Liver (tissue), 7 donors: ENCODE measurements at regions not wholly inside any gene's neighbourhood (a gene's known extent, or its start where the extent isn't known, plus 50 kb on each side); places are given as distances from the start of the nearest gene placed in this dataset.

Experiments used
- DNase-seq: peaks from one replicate; pipeline ENCODE4 v3.0.0-alpha.2; 2017; ENCODE audit warnings: low spot score
- H3K27ac ChIP-seq, 2 donors: one replicate each; pipeline ENCODE4 v1.7.0; 2013; ENCODE audit warnings: inconsistent platforms in 2 of 2, low read length in 2 of 2, control low read depth in 1 of 2, low read depth in 1 of 2, mild to moderate bottlenecking in 1 of 2
- H3K27me3 ChIP-seq, 4 donors: one replicate each; pipeline versions ENCODE4 v1.6.1 to v1.7.0; 2013; ENCODE audit warnings: low read length in 3 of 4, inconsistent platforms in 1 of 4, mild to moderate bottlenecking in 1 of 4, moderate library complexity in 1 of 4; ENCODE audit not compliant: control insufficient read depth in 4 of 4, insufficient read depth in 4 of 4
- H3K36me3 ChIP-seq, 4 donors: one replicate each; pipeline versions ENCODE4 v1.6.1 to v1.7.0; 2013; ENCODE audit warnings: low read length in 3 of 4, mild to moderate bottlenecking in 3 of 4, low read depth in 1 of 4, moderate library complexity in 1 of 4; ENCODE audit not compliant: control insufficient read depth in 4 of 4, insufficient read depth in 3 of 4
- H3K4me1 ChIP-seq, 4 donors: one replicate each; pipeline versions ENCODE4 v1.6.1 to v1.7.0; 2013; ENCODE audit warnings: low read length in 3 of 4, mild to moderate bottlenecking in 3 of 4, moderate library complexity in 1 of 4; ENCODE audit not compliant: control insufficient read depth in 4 of 4, insufficient read depth in 4 of 4
- H3K4me3 ChIP-seq, 3 donors: one replicate each; pipeline versions ENCODE4 v1.6.1 to v1.7.0; 2013; ENCODE audit warnings: low read length in 3 of 3, control low read depth in 1 of 3, low read depth in 1 of 3, mild to moderate bottlenecking in 1 of 3
- H3K9ac ChIP-seq, 2 donors: one replicate each; pipeline ENCODE4 v1.7.0; 2013; ENCODE audit warnings: low read length in 2 of 2, mild to moderate bottlenecking in 2 of 2, moderate library complexity in 2 of 2, control low read depth in 1 of 2, low read depth in 1 of 2
- H3K9me3 ChIP-seq, 4 donors: one replicate each; pipeline versions ENCODE4 v1.6.1 to v1.7.0; 2013; ENCODE audit warnings: low read length in 3 of 4; ENCODE audit not compliant: control insufficient read depth in 4 of 4
- ATF3 ChIP-seq: IDR thresholded peaks from 2 replicates; pipeline ENCODE4 v1.6.1; 2016; ENCODE audit warnings: antibody characterized with exemption
- EGR1 ChIP-seq, 2 donors: IDR thresholded peaks; 2 replicates each; pipeline ENCODE4 v1.6.1; 2016 to 2018; ENCODE audit warnings: antibody characterized with exemption in 2 of 2, low read depth in 2 of 2
- FOXA1 ChIP-seq: IDR thresholded peaks from 2 replicates; pipeline ENCODE4 v1.6.1; 2016; ENCODE audit warnings: antibody characterized with exemption
- FOXA2 ChIP-seq: IDR thresholded peaks from 2 replicates; pipeline ENCODE4 v1.6.1; 2016; ENCODE audit warnings: antibody characterized with exemption
- GABPA ChIP-seq, 2 donors: IDR thresholded peaks in 1 of 2; conservative IDR thresholded peaks in 1 of 2; 2 replicates each; pipeline ENCODE4 v1.6.1; 2016; ENCODE audit warnings: antibody characterized with exemption in 2 of 2, mild to moderate bottlenecking in 1 of 2, moderate library complexity in 1 of 2
- HNF4A ChIP-seq, 2 donors: conservative IDR thresholded peaks; 2 replicates each; pipeline ENCODE4 v1.6.1; 2016; ENCODE audit warnings: antibody characterized with exemption in 2 of 2, mild to moderate bottlenecking in 2 of 2
- MAX ChIP-seq: IDR thresholded peaks from 2 replicates; pipeline ENCODE4 v1.6.1; 2016; ENCODE audit warnings: antibody characterized with exemption
- NR2F2 ChIP-seq: IDR thresholded peaks from 2 replicates; pipeline ENCODE4 v1.6.1; 2016; ENCODE audit warnings: antibody characterized with exemption
- RAD21 ChIP-seq, 2 donors: IDR thresholded peaks; 2 replicates each; pipeline ENCODE4 v1.6.1; 2016; ENCODE audit warnings: antibody characterized with exemption in 2 of 2, mild to moderate bottlenecking in 2 of 2
- REST ChIP-seq: IDR thresholded peaks from 2 replicates; pipeline ENCODE4 v1.6.1; 2016; ENCODE audit warnings: antibody characterized with exemption, mild to moderate bottlenecking
- RXRA ChIP-seq, 2 donors: IDR thresholded peaks; 2 replicates each; pipeline ENCODE4 v1.6.1; 2017 to 2018; ENCODE audit warnings: antibody characterized with exemption in 2 of 2, mild to moderate bottlenecking in 1 of 2
- SP1 ChIP-seq: IDR thresholded peaks from 2 replicates; pipeline ENCODE4 v1.6.1; 2018; ENCODE audit warnings: antibody characterized with exemption, mild to moderate bottlenecking
- TAF1 ChIP-seq: conservative IDR thresholded peaks from 2 replicates; pipeline ENCODE4 v1.6.1; 2016; ENCODE audit warnings: antibody characterized with exemption, mild to moderate bottlenecking
- YY1 ChIP-seq: IDR thresholded peaks from 2 replicates; pipeline ENCODE4 v1.6.1; 2016; ENCODE audit warnings: antibody characterized with exemption, mild to moderate bottlenecking
- ZBTB33 ChIP-seq: IDR thresholded peaks from 2 replicates; pipeline ENCODE4 v1.6.1; 2016; ENCODE audit warnings: antibody characterized with exemption
- WGBS: extraction: QIAGEN DNeasy Blood & Tissue Kit; methylation state at CpG from one replicate; pipeline ENCODE4 v1.1.7; 2013; 5-methylcytosine and 5-hydroxymethylcytosine counted together
- donor health status: healthy.
- donor health status: healthy.
- donor health status: healthy.
- donor health status: healthy.

- no peak overlapping the region for H3K4me3 ChIP-seq
- no peaks in the 10 kb centered on the region for H3K9me3 ChIP-seq
- 73% methylated on average over 9 of the region's 9 CpGs for WGBS
- no peak for DNase-seq
- no peaks in the 10 kb centered on the region for H3K4me1 ChIP-seq
- H3K27ac ChIP-seq = no peak overlapping the region
- peaks cover 0 to 3% (median 0%) of the 10 kb centered on the region in 4 donors for H3K27me3 ChIP-seq
- H3K9ac ChIP-seq = no peak overlapping the region
- TF ChIP-seq NR2F2 (no peak), FOXA1 (no peak), REST (no peak), GABPA (IDR thresholded peaks at IDR 0.05 in 1 of 2, conservative IDR thresholded peaks at IDR 0.05 in 1 of 2) (no peak), EGR1 (IDR thresholded peaks at IDR 0.05; ENCODE audit: low read depth in 2 of 2) (no peak), TAF1 (no peak), RAD21 (IDR thresholded peaks at IDR 0.05) (no peak), RXRA (IDR thresholded peaks at IDR 0.05) (no peak), YY1 (no peak), SP1 (no peak), ATF3 (no peak), FOXA2 (no peak), ZBTB33 (no peak)
- no peaks in the 10 kb centered on the region for H3K36me3 ChIP-seq
These were observed 1082.5 kb downstream of the BCL11B start for GRCh38 chr14:98189511-98189910.

GRCh38 chr14:98189944-98190343, 1082.1 kb downstream of the BCL11B start:
- Histone ChIP-seq H3K27ac (peak overlapping the region in 1 of 2 donors; percentile 19), H3K36me3 (no peaks in the 10 kb centered on the region), H3K27me3 (peaks cover 0 to 3% (median 0%) of the 10 kb centered on the region in 4 donors), H3K4me3 (no peak overlapping the region), H3K4me1 (no peaks in the 10 kb centered on the region), H3K9ac (no peak overlapping the region), H3K9me3 (no peaks in the 10 kb centered on the region)
- no peak for TF ChIP-seq EGR1 (IDR thresholded peaks at IDR 0.05; ENCODE audit: low read depth in 2 of 2)
- TF ChIP-seq FOXA2 = no peak
- no peak for TF ChIP-seq GABPA (IDR thresholded peaks at IDR 0.05 in 1 of 2, conservative IDR thresholded peaks at IDR 0.05 in 1 of 2)
- no peak for TF ChIP-seq YY1
- no peak for DNase-seq
- 93% methylated on average over 1 of the region's 1 CpG for WGBS

- H3K9ac ChIP-seq = no peak overlapping the region
- no peak for DNase-seq
- H3K4me1 ChIP-seq = no peaks in the 10 kb centered on the region
- H3K27ac ChIP-seq = no peak overlapping the region
- H3K27me3 ChIP-seq = no peaks in the 10 kb centered on the region
- no peaks in the 10 kb centered on the region for H3K36me3 ChIP-seq
- H3K4me3 ChIP-seq = no peak overlapping the region
- no peak for TF ChIP-seq HNF4A (conservative IDR thresholded peaks at IDR 0.05)
- TF ChIP-seq MAX = no peak
- WGBS = 86% methylated on average over 2 of the region's 2 CpGs
- no peaks in the 10 kb centered on the region for H3K9me3 ChIP-seq
These were observed 1079.1 kb downstream of the BCL11B start for GRCh38 chr14:98192946-98193345.
